A549 (cell line): ENCODE measurements at regions not wholly inside any gene's neighbourhood (a gene's known extent, or its start where the extent isn't known, plus 50 kb on each side); places are given as distances from the start of the nearest gene placed in this dataset.

Experiments
- ATAC-seq, 2 experiments: fragments of 200-7000 bp in 1 of 2; fragments of >200 bp in 1 of 2; cut with Nextera tagmentation in 1 of 2; cut with Tn5 transposase in 1 of 2; 3 replicates each; pipeline versions ENCODE4 v1.8.0 to v1.9.1; 2018 to 2020; ENCODE audit warnings: mild to moderate bottlenecking in 1 of 2, moderate library complexity in 1 of 2
- CTCF ChIA-PET: fragments of 300-600 bp; sonication (Branson Sonifier 250); formaldehyde crosslinking; extraction: SDS; loops from one replicate; lab custom pipeline; 2021; ENCODE audit warnings: antibody characterized with exemption, inconsistent platforms; lab: Yijun Ruan, JAX
- POLR2A ChIA-PET: fragments of 350-600 bp; formaldehyde crosslinking; extraction: SDS; loops from one replicate; lab custom pipeline; 2021; ENCODE audit warnings: antibody characterized with exemption, inconsistent platforms; lab: Yijun Ruan, JAX
- DNase-seq, 2 experiments: peaks; one replicate each; pipeline versions ENCODE4 v3.0.0 to v3.0.0-alpha.2; 2011 to 2016; ENCODE audit warnings: low read depth in 1 of 2, low spot score in 1 of 2
- FAIRE-seq: peaks from 2 replicates; lab custom pipeline; 2011; peaks lifted over from hg19 to GRCh38; lab: Jason Lieb, UNC
- H3K27ac ChIP-seq, 2 experiments: fragments of >200 bp; sonication (Bioruptor Twin); formaldehyde crosslinking; 3 replicates each; pipeline ENCODE4 v1.5.1; 2016 to 2017
- H3K4me1 ChIP-seq: fragments of >200 bp; sonication (Bioruptor Twin); formaldehyde crosslinking; 3 replicates; pipeline ENCODE4 v1.6.1; 2016
- H3K4me2 ChIP-seq: fragments of >200 bp; sonication (Bioruptor Twin); formaldehyde crosslinking; 3 replicates; pipeline ENCODE4 v1.6.1; 2016
- H3K4me3 ChIP-seq: fragments of >200 bp; sonication (Bioruptor Twin); formaldehyde crosslinking; 3 replicates; pipeline ENCODE4 v1.5.1; 2016
- H3K9me3 ChIP-seq: fragments of >200 bp; sonication (Bioruptor Twin); formaldehyde crosslinking; 3 replicates; pipeline ENCODE4 v1.6.1; 2016
- CBX2 ChIP-seq: fragments of 200-600 bp; sonication (generic); IDR thresholded peaks from 2 replicates; pipeline ENCODE4 v1.6.1; 2016; ENCODE audit warnings: low read depth, mild to moderate bottlenecking, borderline replicate concordance
- CBX8 ChIP-seq: fragments of 200-600 bp; sonication (generic); IDR thresholded peaks from 2 replicates; pipeline ENCODE4 v1.6.1; 2016
- CEBPB ChIP-seq, 2 experiments: fragments of >200 bp in 1 of 2; sonication (Bioruptor Twin) in 1 of 2; formaldehyde crosslinking in 1 of 2; IDR thresholded peaks; 2 replicates each; pipeline ENCODE4 v1.6.1; 2012 to 2016
- CHD2 ChIP-seq: fragments of 150-350 bp; IDR thresholded peaks from 2 replicates; pipeline ENCODE4 v1.6.1; 2014; ENCODE audit warnings: low read length; ENCODE audit not compliant: partially characterized antibody
- CHD4 ChIP-seq: fragments of 200-600 bp; sonication (generic); IDR thresholded peaks from 2 replicates; pipeline ENCODE4 v1.6.1; 2016; ENCODE audit warnings: antibody characterized with exemption, mild to moderate bottlenecking, borderline replicate concordance
- ESRRA ChIP-seq: fragments of 150-350 bp; IDR thresholded peaks from 2 replicates; pipeline ENCODE4 v1.6.1; 2014; ENCODE audit warnings: mild to moderate bottlenecking, low read length, borderline replicate concordance
- FOSL2 ChIP-seq, 2 experiments: fragments of 450-650 bp in 1 of 2; fragments of >200 bp in 1 of 2; sonication (Bioruptor Twin) in 1 of 2; formaldehyde crosslinking; IDR thresholded peaks; 2 replicates each; pipeline versions ENCODE4 v1.5.0 to v1.6.1; 2016 to 2020; ENCODE audit warnings: mild to moderate bottlenecking in 1 of 2, moderate library complexity in 1 of 2
- HEYL ChIP-seq: fragments of 250-450 bp; sonication (Bioruptor Pico); IDR thresholded peaks from 2 replicates; pipeline ENCODE4 v1.8.0; 2021; ENCODE audit warnings: mild to moderate bottlenecking, moderate library complexity
- HOXB5 ChIP-seq: fragments of 250-450 bp; sonication (Bioruptor Pico); IDR thresholded peaks from 2 replicates; pipeline ENCODE4 v1.5.0; 2020; ENCODE audit warnings: mild to moderate bottlenecking, moderate library complexity
- JUN ChIP-seq, 2 experiments: fragments of >200 bp; sonication (Bioruptor Twin); formaldehyde crosslinking; IDR thresholded peaks; 2 replicates in 1 of 2; 3 replicates in 1 of 2; pipeline ENCODE4 v1.6.1; 2016 to 2017
- MAFK ChIP-seq: fragments of 450-650 bp; IDR thresholded peaks from 2 replicates; pipeline ENCODE4 v1.6.1; 2014; ENCODE audit not compliant: partially characterized antibody
- MAZ ChIP-seq: fragments of 150-350 bp; IDR thresholded peaks from 2 replicates; pipeline ENCODE4 v1.6.1; 2014; ENCODE audit warnings: antibody characterized with exemption, low read depth, low read length, borderline replicate concordance
- MYC ChIP-seq: IDR thresholded peaks from 2 replicates; pipeline ENCODE4 v1.6.1; 2012; ENCODE audit warnings: mild to moderate bottlenecking, inconsistent platforms, low read length, improper control_type of control experiment, borderline replicate concordance
- NFE2L2 ChIP-seq: fragments of 150-350 bp; conservative IDR thresholded peaks from 2 replicates; pipeline ENCODE4 v1.6.1; 2014; ENCODE audit warnings: low read length
- NR3C1 ChIP-seq: fragments of >200 bp; sonication (Bioruptor Twin); formaldehyde crosslinking; IDR thresholded peaks from 3 replicates; pipeline ENCODE4 v1.6.1; 2017
- PHF8 ChIP-seq: fragments of 200-600 bp; sonication (generic); IDR thresholded peaks from 2 replicates; pipeline ENCODE4 v1.6.1; 2016; ENCODE audit warnings: low read depth, mild to moderate bottlenecking, antibody characterized with exemption, moderate library complexity, borderline replicate concordance
- POLR2A ChIP-seq: IDR thresholded peaks from 2 replicates; pipeline ENCODE4 v1.6.1; 2012; ENCODE audit warnings: mild to moderate bottlenecking, low read length
- POLR2AphosphoS2 ChIP-seq: conservative IDR thresholded peaks from 2 replicates; pipeline ENCODE4 v1.6.1; 2012; ENCODE audit warnings: low read length, improper control_type of control experiment, inconsistent platforms
- TFCP2L1 ChIP-seq: fragments of 250-450 bp; sonication (Bioruptor Pico); IDR thresholded peaks from 2 replicates; pipeline ENCODE4 v1.5.0; 2021; ENCODE audit warnings: mild to moderate bottlenecking
- ZC3H11A ChIP-seq: fragments of 450-650 bp; IDR thresholded peaks from 2 replicates; pipeline ENCODE4 v1.6.1; 2014; ENCODE audit warnings: antibody characterized with exemption, mild to moderate bottlenecking
- WGBS: methylation state at CpG from one replicate; pipeline ENCODE4 v1.1.6; 2017; ENCODE audit errors: missing lambda C conversion rate; 5-methylcytosine and 5-hydroxymethylcytosine counted together
- TF ChIP-seq, protein P1 (sequence below): IDR thresholded peaks from 2 replicates; pipeline ENCODE4 v1.6.1; 2012
- TF ChIP-seq, protein P2 (sequence below): fragments of >200 bp; sonication (Bioruptor Twin); formaldehyde crosslinking; IDR thresholded peaks from 2 replicates; pipeline ENCODE4 v1.6.1; 2016
- TF ChIP-seq, protein P3 (sequence below): fragments of 250-450 bp; sonication (Bioruptor Pico); IDR thresholded peaks from 2 replicates; pipeline ENCODE4 v1.5.0; 2021; ENCODE audit warnings: mild to moderate bottlenecking, moderate library complexity, borderline replicate concordance
- TF ChIP-seq, protein P4 (sequence below): fragments of 200-600 bp; sonication (generic); IDR thresholded peaks from 2 replicates; pipeline ENCODE4 v1.6.1; 2016; ENCODE audit warnings: antibody characterized with exemption, mild to moderate bottlenecking, moderate library complexity
- TF ChIP-seq, protein P5 (sequence below): fragments of 450-650 bp; IDR thresholded peaks from 2 replicates; pipeline ENCODE4 v1.6.1; 2014; ENCODE audit warnings: antibody characterized with exemption
- TF ChIP-seq, protein P6 (sequence below): IDR thresholded peaks from 2 replicates; pipeline ENCODE4 v1.6.1; 2012; ENCODE audit warnings: low read depth, borderline replicate concordance

DNA sequence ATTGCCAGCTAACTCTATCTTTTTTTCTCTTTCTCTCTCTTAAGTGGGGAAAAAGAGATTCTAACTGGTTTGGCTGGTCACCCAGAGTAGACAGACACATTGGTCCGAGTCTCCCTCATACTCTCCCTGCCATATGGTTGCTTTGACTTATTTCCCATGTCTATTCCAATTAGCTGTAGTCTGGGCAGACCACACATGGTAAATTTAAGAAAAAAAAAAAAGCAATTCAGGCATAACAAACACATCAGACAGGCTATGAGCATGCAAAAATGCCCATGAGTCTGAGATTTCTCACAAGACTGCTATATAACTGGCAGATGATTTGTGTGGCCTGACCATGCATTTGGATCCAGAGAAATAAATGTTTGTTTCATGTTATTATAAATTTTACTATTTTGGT is 110.2 kb upstream of the FGF10 start:
- H3K4me1 ChIP-seq, result no peaks in the 10 kb centered on the region
- ChIA-PET POLR2A (no interaction called here), CTCF (no interaction called here)
- FAIRE-seq (no peak), ATAC-seq (no peak), DNase-seq (no peak)
- 0% methylated on average over 1 of the region's 1 CpG for WGBS
- H3K9me3 ChIP-seq, result no peaks in the 10 kb centered on the region
- H3K4me3 ChIP-seq, result no peak overlapping the region
- no peak overlapping the region for H3K4me2 ChIP-seq
- no peak overlapping the region for H3K27ac ChIP-seq
- TF ChIP-seq TFCP2L1 (CRISPR knock-in tag) (no peak), CBX8 (no peak), CHD4 (no peak), MAFK (no peak), ZC3H11A (no peak), PHF8 (no peak), CHD2 (no peak), HEYL (no peak), NFE2L2 (no peak), HOXB5 (CRISPR knock-in tag) (no peak), JUN (IDR thresholded peaks at IDR 0.05) (no peak), NR3C1 (no peak), CEBPB (IDR thresholded peaks at IDR 0.05) (no peak)
- TF ChIP-seq, protein P1, sequence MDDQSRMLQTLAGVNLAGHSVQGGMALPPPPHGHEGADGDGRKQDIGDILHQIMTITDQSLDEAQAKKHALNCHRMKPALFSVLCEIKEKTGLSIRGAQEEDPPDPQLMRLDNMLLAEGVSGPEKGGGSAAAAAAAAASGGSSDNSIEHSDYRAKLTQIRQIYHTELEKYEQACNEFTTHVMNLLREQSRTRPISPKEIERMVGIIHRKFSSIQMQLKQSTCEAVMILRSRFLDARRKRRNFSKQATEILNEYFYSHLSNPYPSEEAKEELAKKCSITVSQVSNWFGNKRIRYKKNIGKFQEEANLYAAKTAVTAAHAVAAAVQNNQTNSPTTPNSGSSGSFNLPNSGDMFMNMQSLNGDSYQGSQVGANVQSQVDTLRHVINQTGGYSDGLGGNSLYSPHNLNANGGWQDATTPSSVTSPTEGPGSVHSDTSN, result no peak
- TF ChIP-seq, protein P2, sequence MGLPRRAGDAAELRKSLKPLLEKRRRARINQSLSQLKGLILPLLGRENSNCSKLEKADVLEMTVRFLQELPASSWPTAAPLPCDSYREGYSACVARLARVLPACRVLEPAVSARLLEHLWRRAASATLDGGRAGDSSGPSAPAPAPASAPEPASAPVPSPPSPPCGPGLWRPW, result no peak
- TF ChIP-seq, protein P3, sequence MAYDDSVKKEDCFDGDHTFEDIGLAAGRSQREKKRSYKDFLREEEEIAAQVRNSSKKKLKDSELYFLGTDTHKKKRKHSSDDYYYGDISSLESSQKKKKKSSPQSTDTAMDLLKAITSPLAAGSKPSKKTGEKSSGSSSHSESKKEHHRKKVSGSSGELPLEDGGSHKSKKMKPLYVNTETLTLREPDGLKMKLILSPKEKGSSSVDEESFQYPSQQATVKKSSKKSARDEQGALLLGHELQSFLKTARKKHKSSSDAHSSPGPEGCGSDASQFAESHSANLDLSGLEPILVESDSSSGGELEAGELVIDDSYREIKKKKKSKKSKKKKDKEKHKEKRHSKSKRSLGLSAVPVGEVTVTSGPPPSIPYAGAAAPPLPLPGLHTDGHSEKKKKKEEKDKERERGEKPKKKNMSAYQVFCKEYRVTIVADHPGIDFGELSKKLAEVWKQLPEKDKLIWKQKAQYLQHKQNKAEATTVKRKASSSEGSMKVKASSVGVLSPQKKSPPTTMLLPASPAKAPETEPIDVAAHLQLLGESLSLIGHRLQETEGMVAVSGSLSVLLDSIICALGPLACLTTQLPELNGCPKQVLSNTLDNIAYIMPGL, result no peak
- TF ChIP-seq, protein P4, sequence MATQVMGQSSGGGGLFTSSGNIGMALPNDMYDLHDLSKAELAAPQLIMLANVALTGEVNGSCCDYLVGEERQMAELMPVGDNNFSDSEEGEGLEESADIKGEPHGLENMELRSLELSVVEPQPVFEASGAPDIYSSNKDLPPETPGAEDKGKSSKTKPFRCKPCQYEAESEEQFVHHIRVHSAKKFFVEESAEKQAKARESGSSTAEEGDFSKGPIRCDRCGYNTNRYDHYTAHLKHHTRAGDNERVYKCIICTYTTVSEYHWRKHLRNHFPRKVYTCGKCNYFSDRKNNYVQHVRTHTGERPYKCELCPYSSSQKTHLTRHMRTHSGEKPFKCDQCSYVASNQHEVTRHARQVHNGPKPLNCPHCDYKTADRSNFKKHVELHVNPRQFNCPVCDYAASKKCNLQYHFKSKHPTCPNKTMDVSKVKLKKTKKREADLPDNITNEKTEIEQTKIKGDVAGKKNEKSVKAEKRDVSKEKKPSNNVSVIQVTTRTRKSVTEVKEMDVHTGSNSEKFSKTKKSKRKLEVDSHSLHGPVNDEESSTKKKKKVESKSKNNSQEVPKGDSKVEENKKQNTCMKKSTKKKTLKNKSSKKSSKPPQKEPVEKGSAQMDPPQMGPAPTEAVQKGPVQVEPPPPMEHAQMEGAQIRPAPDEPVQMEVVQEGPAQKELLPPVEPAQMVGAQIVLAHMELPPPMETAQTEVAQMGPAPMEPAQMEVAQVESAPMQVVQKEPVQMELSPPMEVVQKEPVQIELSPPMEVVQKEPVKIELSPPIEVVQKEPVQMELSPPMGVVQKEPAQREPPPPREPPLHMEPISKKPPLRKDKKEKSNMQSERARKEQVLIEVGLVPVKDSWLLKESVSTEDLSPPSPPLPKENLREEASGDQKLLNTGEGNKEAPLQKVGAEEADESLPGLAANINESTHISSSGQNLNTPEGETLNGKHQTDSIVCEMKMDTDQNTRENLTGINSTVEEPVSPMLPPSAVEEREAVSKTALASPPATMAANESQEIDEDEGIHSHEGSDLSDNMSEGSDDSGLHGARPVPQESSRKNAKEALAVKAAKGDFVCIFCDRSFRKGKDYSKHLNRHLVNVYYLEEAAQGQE, result no peak

DNA sequence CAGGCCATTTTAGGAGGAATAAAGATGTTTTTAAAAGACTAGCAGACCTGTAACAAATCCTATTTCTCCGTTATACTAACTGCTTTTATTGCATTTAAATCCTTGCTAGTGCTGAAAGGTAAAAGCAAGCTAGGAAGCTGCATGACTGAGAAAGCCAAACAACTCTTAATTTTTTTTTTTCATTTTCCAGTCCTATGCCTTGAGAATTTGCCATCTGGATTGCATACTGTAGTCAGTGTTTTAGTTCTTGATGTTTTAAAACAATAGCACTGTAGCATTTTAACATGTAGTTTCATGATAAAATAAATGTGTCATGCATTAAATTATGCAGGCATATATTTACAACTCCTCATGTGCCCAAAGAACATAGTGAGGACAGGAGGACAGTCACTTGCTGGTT is 108.4 kb upstream of the FGF10 start:
- FAIRE-seq, result no peak
- CTCF ChIA-PET, result no interaction called here
- WGBS, result 2% methylated on average over 1 of the region's 1 CpG

More for the DNA sequence above, 108.4 kb upstream of the FGF10 start:
- Histone ChIP-seq H3K4me3 (no peak overlapping the region), H3K4me1 (no peaks in the 10 kb centered on the region), H3K9me3 (no peaks in the 10 kb centered on the region), H3K4me2 (no peak overlapping the region), H3K27ac (no peak overlapping the region)
- TF ChIP-seq MAZ (no peak), MYC (no peak), CBX2 (no peak), POLR2AphosphoS2 (no peak), MAFK (no peak), FOSL2 (IDR thresholded peaks at IDR 0.05) (no peak), FOSL2 (CRISPR knock-in tag; IDR thresholded peaks at IDR 0.05) (no peak), NR3C1 (no peak), POLR2A (no peak), ESRRA (no peak), ZC3H11A (no peak)
- TF ChIP-seq, protein P5, sequence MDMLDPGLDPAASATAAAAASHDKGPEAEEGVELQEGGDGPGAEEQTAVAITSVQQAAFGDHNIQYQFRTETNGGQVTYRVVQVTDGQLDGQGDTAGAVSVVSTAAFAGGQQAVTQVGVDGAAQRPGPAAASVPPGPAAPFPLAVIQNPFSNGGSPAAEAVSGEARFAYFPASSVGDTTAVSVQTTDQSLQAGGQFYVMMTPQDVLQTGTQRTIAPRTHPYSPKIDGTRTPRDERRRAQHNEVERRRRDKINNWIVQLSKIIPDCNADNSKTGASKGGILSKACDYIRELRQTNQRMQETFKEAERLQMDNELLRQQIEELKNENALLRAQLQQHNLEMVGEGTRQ, result no peak
- TF ChIP-seq, protein P1, result no peak
- TF ChIP-seq, protein P6, sequence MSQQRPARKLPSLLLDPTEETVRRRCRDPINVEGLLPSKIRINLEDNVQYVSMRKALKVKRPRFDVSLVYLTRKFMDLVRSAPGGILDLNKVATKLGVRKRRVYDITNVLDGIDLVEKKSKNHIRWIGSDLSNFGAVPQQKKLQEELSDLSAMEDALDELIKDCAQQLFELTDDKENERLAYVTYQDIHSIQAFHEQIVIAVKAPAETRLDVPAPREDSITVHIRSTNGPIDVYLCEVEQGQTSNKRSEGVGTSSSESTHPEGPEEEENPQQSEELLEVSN, result no peak
- POLR2A ChIA-PET, result no interaction called here
- ATAC-seq (no peak), DNase-seq (no peak)
